Keratinocyte (primary cell): ENCODE measurements at regions not wholly inside any gene's neighbourhood (a gene's known extent, or its start where the extent isn't known, plus 50 kb on each side); places are given as distances from the start of the nearest gene placed in this dataset.

Experiments
- DNase-seq: peaks from one replicate; pipeline ENCODE4 v3.0.0-alpha.2; 2011; ENCODE audit warnings: low read depth, missing footprints, low spot score
- FAIRE-seq: peaks from 2 replicates; lab custom pipeline; 2011; peaks lifted over from hg19 to GRCh38; lab: Jason Lieb, UNC
- H2AFZ ChIP-seq: 2 replicates; pipeline ENCODE4 v1.6.0; 2012; ENCODE audit warnings: low read length, control low read depth, inconsistent platforms; ENCODE audit not compliant: control insufficient read depth
- H3K27ac ChIP-seq: 2 replicates; pipeline ENCODE4 v1.5.1; 2011; ENCODE audit warnings: low read length; ENCODE audit not compliant: control insufficient read depth, insufficient read depth
- H3K27me3 ChIP-seq: 3 replicates; pipeline ENCODE4 v1.6.0; 2011; ENCODE audit warnings: low read length; ENCODE audit not compliant: control insufficient read depth, insufficient read depth; ENCODE audit errors: extremely low read depth
- H3K36me3 ChIP-seq, 2 experiments: 2 replicates in 1 of 2; 3 replicates in 1 of 2; pipeline ENCODE4 v1.5.1; 2011; ENCODE audit warnings: low read length in 2 of 2, mild to moderate bottlenecking in 1 of 2; ENCODE audit not compliant: control insufficient read depth in 2 of 2, insufficient read depth in 2 of 2; ENCODE audit errors: extremely low read depth in 1 of 2
- H3K4me1 ChIP-seq: 3 replicates; pipeline ENCODE4 v1.5.1; 2011; ENCODE audit warnings: low read length; ENCODE audit not compliant: control insufficient read depth, insufficient read depth; ENCODE audit errors: extremely low read depth
- H3K4me2 ChIP-seq: 3 replicates; pipeline ENCODE4 v1.6.0; 2011; ENCODE audit warnings: low read depth, low read length; ENCODE audit not compliant: control insufficient read depth, insufficient read depth; ENCODE audit errors: extremely low read depth
- H3K4me3 ChIP-seq, 3 experiments: fragments of 200-600 bp in 1 of 3; sonication (generic) in 1 of 3; 2 replicates in 2 of 3; 3 replicates in 1 of 3; pipeline ENCODE4 v1.5.1; 2011 to 2016; ENCODE audit warnings: low read length in 3 of 3, mild to moderate bottlenecking in 3 of 3, control low read depth in 2 of 3, inconsistent platforms in 1 of 3, low read depth in 1 of 3, mixed read lengths in 1 of 3, mixed run types in 1 of 3, moderate library complexity in 1 of 3; ENCODE audit not compliant: control insufficient read depth in 2 of 3, insufficient read depth in 2 of 3; ENCODE audit errors: extremely low read depth in 1 of 3
- H3K79me2 ChIP-seq: 2 replicates; pipeline ENCODE4 v1.6.0; 2012; ENCODE audit warnings: low read length; ENCODE audit not compliant: control insufficient read depth, insufficient read depth
- H3K9ac ChIP-seq: 3 replicates; pipeline ENCODE4 v1.6.0; 2011; ENCODE audit warnings: low read length; ENCODE audit not compliant: control insufficient read depth, insufficient read depth; ENCODE audit errors: extremely low read depth
- H3K9me1 ChIP-seq: 3 replicates; pipeline ENCODE4 v1.6.0; 2011; ENCODE audit warnings: low read length; ENCODE audit not compliant: control insufficient read depth, insufficient read depth; ENCODE audit errors: extremely low read depth
- H3K9me3 ChIP-seq: 2 replicates; pipeline ENCODE4 v1.5.1; 2012; ENCODE audit warnings: low read depth, low read length; ENCODE audit not compliant: control insufficient read depth
- H4K20me1 ChIP-seq: 3 replicates; pipeline ENCODE4 v1.6.0; 2011; ENCODE audit warnings: low read length; ENCODE audit not compliant: control insufficient read depth, insufficient read depth; ENCODE audit errors: extremely low read depth
- EZH2 ChIP-seq: IDR thresholded peaks from one replicate; pipeline ENCODE4 v1.6.1; 2012; ENCODE audit warnings: inconsistent platforms, mild to moderate bottlenecking, low read length, moderate library complexity
- dilution Hi-C: fragments of 300-500 bp; cut with MboI; formaldehyde crosslinking; loops from one replicate; pipeline ENCODE4 v1.7.0; 2020; ENCODE audit warnings: low sequenced_read_pairs; ENCODE audit not compliant: extremely low pct_ligation_motif_present
- TF ChIP-seq, protein P1 (sequence below), 3 experiments: IDR thresholded peaks in 1 of 3; conservative IDR thresholded peaks in 1 of 3; optimal IDR thresholded peaks in 1 of 3; 2 replicates in 2 of 3; 3 replicates in 1 of 3; pipeline versions ENCODE3 to v1.5.1; 2011; ENCODE audit warnings: low read length in 3 of 3, mild to moderate bottlenecking in 3 of 3, moderate library complexity in 2 of 3, control low read depth in 1 of 3, inconsistent platforms in 1 of 3; ENCODE audit not compliant: insufficient read depth in 2 of 3; ENCODE audit errors: extremely low read depth in 1 of 3

DNA sequence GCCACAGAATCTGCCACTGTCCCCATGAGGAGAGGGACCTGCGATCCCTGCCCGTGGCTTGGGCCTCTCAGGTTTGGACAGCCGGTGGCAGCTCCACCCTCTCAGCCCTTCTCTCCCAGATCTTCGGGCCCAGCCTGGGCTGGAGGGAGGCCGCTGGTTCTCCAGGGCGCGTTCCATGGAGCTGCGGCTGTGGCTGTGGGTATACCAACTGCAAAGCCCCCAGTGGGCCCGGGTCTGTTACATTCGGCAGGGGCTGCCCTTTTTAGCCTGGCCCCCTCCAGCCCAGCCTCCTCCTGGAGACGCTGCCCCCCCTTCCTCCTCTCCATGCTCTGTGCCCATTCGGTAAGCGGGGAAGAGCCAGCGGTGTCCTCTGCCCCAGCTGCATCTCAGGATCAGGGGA is 64.7 kb upstream of the ZNF469 start:
- FAIRE-seq (no peak), DNase-seq (no peak)
- no peak overlapping the region for H3K4me3 ChIP-seq
- H3K27ac ChIP-seq = no peak overlapping the region
- H3K4me2 ChIP-seq = no peak overlapping the region
- H3K9me1 ChIP-seq = no peaks in the 10 kb centered on the region
- no peak overlapping the region for H3K9ac ChIP-seq
- peaks cover 3% of the 10 kb centered on the region for H3K27me3 ChIP-seq
- no peaks in the 10 kb centered on the region for H3K36me3 ChIP-seq
- TF ChIP-seq EZH2 = no peak
- TF ChIP-seq, protein P1, sequence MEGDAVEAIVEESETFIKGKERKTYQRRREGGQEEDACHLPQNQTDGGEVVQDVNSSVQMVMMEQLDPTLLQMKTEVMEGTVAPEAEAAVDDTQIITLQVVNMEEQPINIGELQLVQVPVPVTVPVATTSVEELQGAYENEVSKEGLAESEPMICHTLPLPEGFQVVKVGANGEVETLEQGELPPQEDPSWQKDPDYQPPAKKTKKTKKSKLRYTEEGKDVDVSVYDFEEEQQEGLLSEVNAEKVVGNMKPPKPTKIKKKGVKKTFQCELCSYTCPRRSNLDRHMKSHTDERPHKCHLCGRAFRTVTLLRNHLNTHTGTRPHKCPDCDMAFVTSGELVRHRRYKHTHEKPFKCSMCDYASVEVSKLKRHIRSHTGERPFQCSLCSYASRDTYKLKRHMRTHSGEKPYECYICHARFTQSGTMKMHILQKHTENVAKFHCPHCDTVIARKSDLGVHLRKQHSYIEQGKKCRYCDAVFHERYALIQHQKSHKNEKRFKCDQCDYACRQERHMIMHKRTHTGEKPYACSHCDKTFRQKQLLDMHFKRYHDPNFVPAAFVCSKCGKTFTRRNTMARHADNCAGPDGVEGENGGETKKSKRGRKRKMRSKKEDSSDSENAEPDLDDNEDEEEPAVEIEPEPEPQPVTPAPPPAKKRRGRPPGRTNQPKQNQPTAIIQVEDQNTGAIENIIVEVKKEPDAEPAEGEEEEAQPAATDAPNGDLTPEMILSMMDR (optimal IDR thresholded peaks at IDR 0.05 in 1 of 3, IDR thresholded peaks at IDR 0.05 in 1 of 3, conservative IDR thresholded peaks at IDR 0.05 in 1 of 3; ENCODE audit: extremely low read depth in 1 of 3, insufficient read depth in 2 of 3, low read length in 3 of 3) = no peak
- no peaks in the 10 kb centered on the region for H4K20me1 ChIP-seq
- H3K4me1 ChIP-seq = peaks cover 14% of the 10 kb centered on the region
- no peaks in the 10 kb centered on the region for H3K9me3 ChIP-seq
- no peak overlapping the region for H2AFZ ChIP-seq
- H3K79me2 ChIP-seq = no peaks in the 10 kb centered on the region
- dilution Hi-C loops = no loop called here

DNA sequence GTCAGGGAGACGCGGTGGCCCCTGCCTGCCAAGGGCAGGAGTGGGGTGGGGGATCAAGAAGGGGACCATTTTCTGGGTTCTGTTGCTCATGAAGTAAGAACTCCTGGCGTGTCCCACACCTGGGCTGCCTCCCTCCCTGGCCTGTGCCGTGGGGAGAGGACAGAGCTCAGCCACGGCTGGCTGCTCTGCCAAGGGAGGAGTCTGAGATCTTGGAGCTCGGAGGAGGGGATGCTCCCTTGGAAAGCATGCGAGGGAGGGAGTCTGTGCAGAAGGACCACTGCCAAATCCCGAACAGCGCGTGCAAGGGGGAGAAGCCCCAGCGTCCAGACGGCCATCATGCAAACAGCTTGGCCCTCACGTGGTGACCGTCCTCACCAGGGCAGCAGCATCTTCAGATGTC is 64.2 kb upstream of the ZNF469 start:
- H3K36me3 ChIP-seq = no peaks in the 10 kb centered on the region
- H3K9me1 ChIP-seq = no peaks in the 10 kb centered on the region
- no peak for TF ChIP-seq EZH2
- TF ChIP-seq, protein P1 (optimal IDR thresholded peaks at IDR 0.05 in 1 of 3, IDR thresholded peaks at IDR 0.05 in 1 of 3, conservative IDR thresholded peaks at IDR 0.05 in 1 of 3; ENCODE audit: extremely low read depth in 1 of 3, insufficient read depth in 2 of 3, low read length in 3 of 3) = no peak
- dilution Hi-C loops = no loop called here
- no peaks in the 10 kb centered on the region for H4K20me1 ChIP-seq
- no peaks in the 10 kb centered on the region for H3K79me2 ChIP-seq
- H3K27me3 ChIP-seq = peaks cover 3% of the 10 kb centered on the region
- no peak overlapping the region for H3K27ac ChIP-seq
- no peak overlapping the region for H2AFZ ChIP-seq
- H3K4me2 ChIP-seq = no peak overlapping the region
- H3K9me3 ChIP-seq = no peaks in the 10 kb centered on the region
- no peak for DNase-seq
- no peak for FAIRE-seq
- no peak overlapping the region for H3K9ac ChIP-seq
- no peak overlapping the region for H3K4me3 ChIP-seq
- peaks cover 14% of the 10 kb centered on the region for H3K4me1 ChIP-seq
